Activated CD8-positive, alpha-beta memory T cell treated with anti-CD3 and anti-CD28 coated beads for 36 hours (primary cell): ENCODE measurements at regions not wholly inside any gene's neighbourhood (a gene's known extent, or its start where the extent isn't known, plus 50 kb on each side); places are given as distances from the start of the nearest gene placed in this dataset.

Experiments
- CTCF ChIA-PET: fragments of 350-600 bp; sonication (Branson Sonifier 250); formaldehyde crosslinking; loops from one replicate; lab custom pipeline; 2021; ENCODE audit warnings: antibody characterized with exemption; lab: Charles Lee
- POLR2A ChIA-PET: fragments of 350-600 bp; sonication (Branson Sonifier 250); formaldehyde crosslinking; loops from one replicate; lab custom pipeline; 2021; ENCODE audit warnings: antibody characterized with exemption; lab: Charles Lee

DNA sequence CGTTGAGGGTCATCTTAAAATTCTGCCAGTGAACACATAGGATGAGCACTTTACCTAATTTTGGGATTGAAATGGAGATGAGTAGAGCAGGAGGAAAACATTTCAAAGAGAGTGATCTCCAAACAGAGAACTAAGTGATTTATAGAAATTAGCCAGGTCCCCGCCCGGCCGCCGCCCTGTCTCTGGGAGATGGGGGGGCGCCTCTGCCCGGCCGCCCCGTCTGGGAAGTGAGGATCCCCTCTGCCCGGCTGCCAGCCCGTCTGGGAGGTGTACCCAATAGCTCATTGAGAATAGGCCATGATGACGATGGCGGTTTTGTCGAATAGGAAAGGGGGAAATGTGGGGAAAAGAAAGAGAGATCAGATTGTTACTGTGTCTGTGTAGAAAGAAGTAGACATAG, 276.7 kb upstream of the C11orf87 start:
- CTCF ChIA-PET: no interaction called here

DNA sequence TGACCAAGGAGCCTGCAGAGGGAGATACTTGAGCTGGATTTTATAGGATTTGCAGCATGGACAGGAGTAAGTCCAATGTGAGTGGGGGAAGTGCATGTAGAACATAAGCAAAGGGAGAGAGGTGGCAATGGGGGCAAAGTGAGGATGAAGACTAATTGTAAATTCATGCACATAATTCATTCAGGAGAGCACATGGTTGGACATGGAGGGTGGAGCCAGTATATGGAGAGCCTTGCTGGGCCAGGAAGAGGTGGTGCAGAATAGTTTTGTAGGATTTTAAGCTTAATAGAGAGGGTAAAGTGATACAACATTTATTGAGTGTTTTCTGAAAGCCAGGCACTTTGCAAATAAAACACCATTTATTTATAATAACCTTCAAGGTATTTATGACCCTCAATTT, 274.3 kb upstream of the C11orf87 start:
- POLR2A ChIA-PET: no interaction called here
- CTCF ChIA-PET: interaction anchor here (0.6 kb wide), 1 partner anchor 44 kb away, joined by 3 read pairs; no protein-coding TSS in a partner anchor

More for the DNA sequence above, 276.7 kb upstream of the C11orf87 start:
- POLR2A ChIA-PET: no interaction called here

DNA sequence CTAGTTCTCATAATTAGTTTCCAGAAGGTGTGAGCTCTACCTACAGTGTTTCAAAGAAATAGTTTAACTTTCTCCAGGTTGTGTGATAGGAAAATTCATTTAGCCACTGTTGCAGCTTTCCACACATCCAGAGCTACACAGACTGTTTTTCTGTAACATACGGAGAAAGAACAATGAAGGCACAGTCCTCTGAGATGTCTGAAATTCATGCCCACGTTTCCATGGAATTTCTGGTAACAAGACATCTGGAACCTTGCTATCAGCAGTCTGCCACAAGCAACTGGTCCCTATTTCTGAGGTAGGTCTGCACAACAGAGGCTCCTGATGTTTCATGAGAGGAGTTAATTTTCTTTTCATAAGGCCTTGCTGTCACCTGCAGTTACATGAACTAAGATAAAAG, 273.3 kb upstream of the C11orf87 start:
- ChIA-PET CTCF (no interaction called here), POLR2A (no interaction called here)

DNA sequence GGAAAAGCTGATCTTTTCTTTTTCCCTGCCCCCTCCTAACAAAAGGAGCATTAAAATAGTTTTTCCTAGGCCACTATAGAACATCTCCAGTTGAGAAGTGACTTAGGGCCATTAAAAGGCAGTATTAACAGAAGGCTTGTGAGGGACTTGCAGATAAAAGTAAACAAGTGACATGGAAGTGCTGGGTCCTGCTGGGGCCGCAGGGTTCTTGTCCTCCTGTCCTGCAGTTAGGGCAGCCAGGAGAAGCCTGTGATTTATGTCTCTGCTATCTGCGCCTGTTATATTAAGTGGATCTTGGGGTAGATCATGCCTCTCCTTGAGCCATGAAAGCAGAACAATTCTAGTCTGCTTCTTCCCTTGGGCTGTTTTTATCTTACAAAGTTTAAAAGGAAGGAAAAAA, 271.4 kb upstream of the C11orf87 start:
- POLR2A ChIA-PET: no interaction called here
- CTCF ChIA-PET: no interaction called here

DNA sequence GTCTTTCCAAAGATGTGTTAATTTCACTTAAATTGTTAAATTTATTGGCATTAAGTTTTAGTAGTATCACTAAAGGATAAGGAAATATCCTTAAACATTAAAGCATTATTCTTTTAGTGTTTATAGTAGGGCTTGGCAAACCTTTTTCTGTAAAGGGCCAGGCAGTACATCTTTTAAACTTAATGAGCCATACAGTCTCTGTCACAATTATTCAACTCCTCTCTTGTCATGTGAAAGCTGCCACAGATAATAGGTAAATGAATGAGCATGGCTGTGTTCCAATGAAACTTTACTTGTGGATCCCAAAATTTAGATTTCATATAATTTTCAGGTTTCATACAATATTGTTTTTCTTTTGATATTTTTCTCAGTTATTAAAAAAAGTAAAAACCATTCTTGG, 268.2 kb upstream of the C11orf87 start:
- POLR2A ChIA-PET: no interaction called here
- CTCF ChIA-PET: no interaction called here

DNA sequence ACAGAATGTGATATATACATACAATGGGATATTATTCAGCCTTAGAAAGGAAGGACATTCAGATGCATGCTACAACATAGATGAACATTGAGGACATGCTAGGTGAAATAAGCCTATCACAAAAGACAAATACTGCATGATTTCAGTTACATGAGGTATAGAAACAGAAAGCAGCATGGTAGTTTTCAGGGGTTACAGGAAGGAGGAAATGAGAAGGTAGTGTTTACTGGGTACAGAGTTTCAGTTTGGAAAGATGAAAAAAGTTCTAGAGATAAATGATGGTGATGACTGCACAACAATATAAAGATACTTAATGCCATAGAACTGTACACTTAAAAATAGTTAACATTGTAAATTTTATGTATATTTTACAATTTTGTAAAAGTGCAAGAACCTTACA, 266.7 kb upstream of the C11orf87 start:
- ChIA-PET CTCF (no interaction called here), POLR2A (no interaction called here)

DNA sequence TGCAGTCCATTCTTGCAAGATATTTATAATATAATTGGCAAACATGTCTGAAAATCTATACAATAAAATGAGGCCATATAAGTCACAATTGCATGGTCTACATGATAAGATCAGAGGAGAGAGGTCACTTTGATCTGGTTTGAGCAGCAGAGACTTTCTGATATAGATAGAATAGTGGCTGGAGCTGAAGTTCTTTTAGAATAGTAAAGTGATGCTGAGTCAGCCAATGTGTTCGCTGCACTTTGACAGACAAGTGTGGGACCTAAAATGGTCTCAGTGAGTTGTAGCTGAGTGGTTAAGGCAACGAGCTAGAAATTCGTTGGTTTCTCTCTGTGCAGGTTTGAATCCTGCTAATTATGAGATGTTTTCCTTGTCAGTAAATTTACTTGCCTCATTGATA, 257.0 kb upstream of the C11orf87 start:
- ChIA-PET POLR2A (no interaction called here), CTCF (no interaction called here)

DNA sequence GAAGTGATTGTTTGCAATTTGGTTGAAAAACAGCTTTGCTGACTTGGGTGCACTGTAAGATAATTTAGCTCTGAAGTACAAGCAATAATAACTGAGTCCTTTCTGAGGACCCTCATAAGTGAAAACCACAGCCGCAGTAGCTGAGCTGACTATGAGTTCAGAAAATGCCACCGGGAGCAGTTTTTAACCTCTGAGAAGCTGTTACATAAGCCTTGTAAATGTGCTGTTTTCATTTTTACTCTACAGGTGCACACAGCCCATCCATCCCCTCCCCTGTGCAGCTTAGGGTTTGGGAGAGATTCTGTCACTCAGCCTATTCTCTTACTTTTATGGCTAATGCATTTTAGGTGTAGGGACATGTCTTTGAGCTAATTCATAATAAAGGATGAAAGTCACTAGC, 255.5 kb upstream of the C11orf87 start:
- POLR2A ChIA-PET: no interaction called here
- CTCF ChIA-PET: no interaction called here

DNA sequence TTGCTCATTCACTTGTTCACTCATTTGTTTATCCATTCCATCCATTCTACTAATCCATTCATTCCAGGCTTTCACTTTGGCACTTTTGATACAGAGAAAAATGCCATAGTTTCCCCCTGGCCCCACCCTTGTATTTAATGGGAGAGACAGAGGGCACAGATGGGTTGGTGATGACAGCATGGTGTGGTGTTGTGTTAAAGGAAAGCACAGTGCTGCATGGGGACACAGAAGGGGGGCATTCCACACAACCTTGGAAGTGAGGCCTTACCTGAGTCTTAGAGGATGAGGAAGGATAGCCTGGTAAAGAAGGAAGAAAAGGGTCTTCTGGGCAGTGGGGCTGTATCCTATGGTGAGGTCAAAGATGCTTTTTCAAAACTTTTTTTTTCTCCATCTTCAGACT, 248.5 kb upstream of the C11orf87 start:
- CTCF ChIA-PET: no interaction called here
- POLR2A ChIA-PET: no interaction called here

DNA sequence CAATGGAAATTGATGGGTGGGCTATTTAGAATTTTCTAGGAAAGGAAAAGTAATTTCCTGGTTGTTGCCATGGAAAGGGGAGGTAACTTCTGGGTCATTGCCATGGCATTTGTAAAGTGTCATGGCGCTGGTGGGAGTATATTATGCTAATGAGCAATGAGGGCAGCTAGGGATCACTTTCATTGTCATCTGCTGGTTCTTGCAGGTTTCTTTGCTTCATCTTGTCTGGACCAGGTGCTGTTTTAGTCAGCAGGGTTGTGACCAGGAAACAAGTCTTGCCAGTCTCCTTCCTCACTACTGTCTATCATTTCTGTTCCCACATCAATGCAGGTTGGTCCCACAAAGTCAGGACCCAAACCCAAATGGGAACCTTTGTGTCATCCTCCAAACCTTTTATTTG, 237.6 kb upstream of the C11orf87 start:
- CTCF ChIA-PET: no interaction called here
- POLR2A ChIA-PET: no interaction called here

DNA sequence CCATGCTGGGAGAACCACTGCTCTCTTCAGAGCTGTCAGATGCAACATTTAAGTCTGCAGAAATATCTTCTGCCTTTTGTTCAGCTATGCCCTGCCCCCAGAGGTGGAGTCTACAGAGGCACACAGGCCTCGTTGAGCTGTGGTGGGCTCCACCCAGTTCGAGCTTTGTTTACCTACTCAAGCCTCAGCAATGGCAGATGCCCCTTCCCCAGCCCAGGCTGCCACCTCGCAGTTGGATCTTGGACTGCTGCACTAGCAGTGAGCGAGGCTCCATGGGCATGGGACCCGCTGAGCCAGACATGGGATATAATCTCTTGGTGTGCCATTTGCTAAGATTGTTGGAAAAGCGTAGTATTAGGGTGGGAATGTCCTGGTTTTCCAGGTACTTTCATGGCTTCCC, 229.1 kb upstream of the C11orf87 start:
- POLR2A ChIA-PET: no interaction called here
- CTCF ChIA-PET: interaction anchor here (1.0 kb wide), 1 partner anchor 8 kb away, joined by 3 read pairs; no protein-coding TSS in a partner anchor

DNA sequence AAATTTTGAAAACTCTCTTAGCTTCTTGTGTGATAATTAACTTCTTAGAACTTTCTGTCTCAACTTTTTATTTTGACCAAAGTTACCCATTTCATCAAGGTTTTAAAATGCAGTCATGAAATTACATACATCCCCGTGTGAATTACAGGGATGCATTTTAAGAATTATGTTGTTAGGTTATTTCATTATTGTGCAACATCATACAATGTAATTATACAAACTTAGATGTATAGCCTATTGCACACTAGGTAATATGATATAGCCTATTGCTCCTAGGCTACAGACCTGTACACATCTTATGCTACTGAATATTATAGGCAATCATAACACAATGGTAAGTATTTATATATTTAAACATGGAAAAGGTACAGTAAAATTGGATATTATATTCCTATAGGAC, 228.1 kb upstream of the C11orf87 start:
- ChIA-PET POLR2A (no interaction called here), CTCF (no interaction called here)

DNA sequence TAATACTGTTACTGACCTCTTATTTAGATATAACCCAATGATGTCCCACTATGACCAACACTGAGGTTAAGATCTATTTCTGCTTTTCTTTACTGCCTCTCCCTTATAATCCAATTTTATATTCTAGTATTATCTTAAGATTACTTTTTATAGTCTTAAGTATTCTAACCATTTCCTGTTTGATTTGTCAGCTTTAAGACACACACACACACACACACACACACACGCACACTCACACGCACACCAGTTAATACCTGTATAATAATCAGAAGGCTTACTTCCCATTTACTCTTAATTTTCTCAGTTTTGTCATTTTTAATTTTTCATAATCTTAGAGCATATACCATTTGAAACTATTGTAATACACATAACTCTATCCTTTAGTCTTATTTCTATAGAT, 226.0 kb upstream of the C11orf87 start:
- CTCF ChIA-PET: no interaction called here
- POLR2A ChIA-PET: no interaction called here

DNA sequence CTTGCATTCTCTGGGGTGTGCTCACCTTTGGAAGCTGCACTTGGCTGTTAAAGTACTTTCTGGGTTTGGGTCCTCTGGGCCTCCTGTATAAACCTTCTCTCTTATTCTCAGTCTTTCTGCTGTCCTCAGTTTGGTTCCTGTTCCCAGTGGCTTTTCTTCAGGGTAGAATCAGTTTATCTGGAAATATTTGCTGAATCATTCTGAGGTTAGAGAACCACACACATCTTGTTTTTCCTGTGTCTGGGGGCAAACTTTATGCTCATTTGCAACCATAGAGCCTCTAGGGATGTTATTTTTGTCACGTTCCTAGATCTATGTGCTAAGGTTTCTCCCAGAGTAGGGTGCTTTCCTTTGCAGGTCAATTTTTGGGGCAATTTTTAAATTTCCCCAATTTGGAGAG, 224.3 kb upstream of the C11orf87 start:
- ChIA-PET POLR2A (no interaction called here), CTCF (no interaction called here)

DNA sequence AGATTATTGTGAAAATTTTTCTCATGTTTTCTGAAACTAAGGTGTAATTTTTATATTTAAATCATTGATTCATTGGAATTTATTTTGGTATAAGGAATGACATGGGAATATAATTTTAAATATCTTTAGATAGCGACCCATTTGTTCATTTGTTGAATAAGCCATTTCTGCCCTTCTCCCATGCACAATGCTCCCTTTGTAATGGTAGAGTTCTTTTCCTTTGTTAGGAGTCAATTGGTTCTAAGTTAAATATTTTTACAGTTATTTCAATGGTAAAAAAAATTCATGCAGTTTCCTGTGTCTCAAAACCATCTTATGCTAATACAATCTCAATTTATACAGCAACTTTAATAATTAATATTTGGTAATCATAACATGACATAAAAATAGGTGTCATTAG, 218.8 kb upstream of the C11orf87 start:
- ChIA-PET CTCF (no interaction called here), POLR2A (no interaction called here)

DNA sequence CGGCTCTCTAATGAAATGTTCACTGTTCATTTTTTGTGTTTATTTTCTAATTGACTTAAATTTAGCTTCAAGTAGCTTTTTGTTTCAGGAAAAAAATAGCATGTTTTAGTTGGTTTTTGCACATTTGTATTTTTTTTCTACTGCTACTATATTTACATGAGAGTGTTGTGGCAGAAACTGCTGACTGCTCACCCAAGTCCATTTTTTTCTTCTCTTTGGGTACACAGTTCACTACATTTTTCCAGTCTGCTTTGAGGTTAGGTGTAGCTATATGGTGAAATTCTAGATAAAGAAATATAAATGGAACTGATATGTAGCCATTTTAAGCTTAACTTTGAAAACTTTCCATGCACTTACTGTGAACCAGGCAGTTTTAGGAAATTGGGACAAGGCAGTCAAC, 216.7 kb upstream of the C11orf87 start:
- CTCF ChIA-PET: no interaction called here
- POLR2A ChIA-PET: no interaction called here

DNA sequence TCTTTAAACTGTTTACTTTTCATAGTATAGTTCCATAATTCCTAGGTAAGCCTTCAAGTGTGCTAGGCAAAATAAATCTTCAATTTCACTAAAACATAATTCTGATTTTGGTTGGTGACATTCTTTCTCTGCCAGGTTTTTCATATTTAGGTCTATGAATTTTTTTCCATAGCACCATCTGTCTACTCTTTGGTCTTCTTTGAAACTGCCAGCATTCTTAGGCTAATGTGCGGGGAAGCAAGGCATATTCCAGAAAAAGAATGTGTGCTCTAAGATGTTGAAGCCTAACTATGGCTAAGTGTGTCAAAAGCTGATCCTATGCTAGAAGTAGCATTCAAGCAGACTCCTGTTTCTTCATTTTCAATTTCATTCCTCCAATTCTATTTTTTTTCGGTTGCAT, 213.9 kb upstream of the C11orf87 start:
- POLR2A ChIA-PET: no interaction called here
- CTCF ChIA-PET: no interaction called here

DNA sequence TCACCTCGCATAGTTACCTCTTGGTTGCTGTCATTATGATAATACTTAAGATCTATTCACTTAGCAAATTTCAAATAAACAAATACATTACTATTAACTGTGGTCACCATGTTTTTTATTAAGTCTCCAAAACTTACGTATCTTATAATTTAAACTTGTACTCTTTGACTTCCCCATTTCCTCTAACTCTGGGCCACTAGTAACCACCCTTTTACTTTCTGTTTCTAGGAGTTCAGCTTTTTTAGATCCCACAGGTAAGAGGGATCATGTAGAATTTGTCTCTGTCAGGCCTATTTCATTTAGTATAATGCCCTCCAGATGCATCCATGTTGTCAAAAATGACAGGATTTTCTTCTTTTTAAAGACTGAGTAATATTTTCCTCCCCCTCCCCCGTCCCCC, 212.4 kb upstream of the C11orf87 start:
- POLR2A ChIA-PET: no interaction called here
- CTCF ChIA-PET: no interaction called here

DNA sequence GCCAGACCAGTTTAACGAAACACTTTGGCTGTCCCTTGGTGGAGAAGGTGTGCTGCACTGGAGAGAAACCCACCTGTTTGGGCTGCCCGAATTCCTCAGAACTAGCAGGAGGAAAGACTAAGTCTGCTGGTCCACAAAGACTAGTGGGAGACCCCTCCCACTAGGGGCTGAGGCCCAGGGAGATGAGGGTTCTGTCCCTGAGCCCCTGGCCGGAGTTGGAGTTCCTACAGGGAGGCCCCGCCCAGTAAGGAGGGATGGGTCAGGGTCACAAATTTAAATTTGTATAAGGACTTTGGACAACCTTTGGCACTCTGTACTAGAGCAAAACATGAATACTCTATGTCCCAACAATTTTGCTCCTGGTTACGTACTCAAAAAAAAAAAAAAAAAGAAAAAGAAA, 200.8 kb upstream of the C11orf87 start:
- POLR2A ChIA-PET: no interaction called here
- CTCF ChIA-PET: no interaction called here

DNA sequence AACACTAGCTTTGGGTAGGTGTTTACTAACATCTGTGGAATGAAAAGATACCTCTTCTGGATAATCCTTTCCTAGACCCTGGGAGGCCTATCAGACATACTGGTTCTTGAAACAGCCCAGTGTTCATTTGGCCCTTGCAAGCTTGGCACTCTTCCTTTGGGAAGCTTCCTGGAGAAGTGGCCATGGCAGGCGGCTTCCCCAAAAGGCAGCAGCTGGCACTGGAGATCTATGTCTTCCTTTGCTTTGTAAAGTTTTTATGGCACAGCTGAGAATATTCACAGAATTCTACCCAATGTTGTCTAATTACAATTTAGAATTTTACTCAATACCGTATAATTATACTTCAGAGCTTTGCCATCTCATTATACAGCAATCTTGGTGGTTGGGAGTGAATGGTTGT, 199.2 kb upstream of the C11orf87 start:
- ChIA-PET POLR2A (no interaction called here), CTCF (no interaction called here)

DNA sequence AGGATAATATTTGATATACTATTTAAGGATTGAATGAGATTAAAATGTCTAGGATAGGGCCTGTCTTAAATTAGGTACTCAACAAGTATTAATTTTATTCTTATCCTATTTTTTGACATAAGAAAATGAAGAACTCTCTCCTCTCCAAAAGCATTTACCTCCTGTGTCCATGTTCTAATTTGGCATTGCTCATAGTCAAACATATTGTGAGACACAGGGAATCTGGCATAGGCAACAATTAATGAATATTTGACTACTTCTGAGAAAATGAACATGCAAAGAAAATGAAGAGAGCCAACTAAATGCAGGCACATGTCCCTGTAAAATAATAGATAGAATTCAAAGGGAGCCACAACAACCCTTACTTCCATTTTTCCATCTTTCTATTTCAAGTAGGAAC, 198.5 kb upstream of the C11orf87 start:
- POLR2A ChIA-PET: no interaction called here
- CTCF ChIA-PET: no interaction called here

DNA sequence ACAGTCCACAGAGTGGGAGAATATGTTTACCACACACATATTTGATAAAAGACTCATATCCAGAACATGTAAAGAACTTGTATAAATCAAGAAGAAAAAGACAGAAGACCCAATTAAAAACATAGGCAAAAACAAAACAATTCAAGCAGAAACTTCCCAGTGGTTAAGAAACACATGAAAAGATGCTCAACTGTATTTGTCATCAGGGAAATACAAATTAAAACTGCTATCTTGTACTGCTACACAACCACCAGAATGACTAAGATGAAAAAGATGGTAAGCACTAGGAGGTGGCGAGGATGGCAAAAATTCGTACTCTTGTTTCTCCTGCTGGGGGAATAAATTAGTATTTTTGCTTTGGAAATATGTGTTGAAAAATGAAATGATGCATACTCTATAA, 192.3 kb upstream of the C11orf87 start:
- POLR2A ChIA-PET: no interaction called here
- CTCF ChIA-PET: no interaction called here

DNA sequence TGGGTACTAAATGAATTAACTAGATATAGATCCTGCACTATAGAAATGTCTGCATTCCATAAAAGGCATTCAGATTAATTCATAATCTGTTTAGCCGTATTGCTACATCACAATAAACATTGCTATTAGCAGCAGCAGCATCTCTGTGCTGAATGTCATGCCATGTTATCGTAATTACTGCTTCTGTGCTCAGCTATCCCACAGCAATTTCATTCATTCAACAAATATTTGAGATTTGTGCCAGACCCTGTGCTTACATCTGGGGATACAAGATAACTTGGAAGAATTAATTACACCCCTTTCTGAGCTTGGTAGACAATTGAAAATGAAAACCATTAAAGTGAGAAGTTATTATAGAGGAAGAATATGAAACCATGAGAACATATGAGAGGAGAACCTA, 185.8 kb upstream of the C11orf87 start:
- POLR2A ChIA-PET: no interaction called here
- CTCF ChIA-PET: no interaction called here
